ENCODE measurements at regions not wholly inside any gene's neighbourhood (a gene's known extent, or its start where the extent isn't known, plus 50 kb on each side); places are given as distances from the start of the nearest gene placed in this dataset.

DNA sequence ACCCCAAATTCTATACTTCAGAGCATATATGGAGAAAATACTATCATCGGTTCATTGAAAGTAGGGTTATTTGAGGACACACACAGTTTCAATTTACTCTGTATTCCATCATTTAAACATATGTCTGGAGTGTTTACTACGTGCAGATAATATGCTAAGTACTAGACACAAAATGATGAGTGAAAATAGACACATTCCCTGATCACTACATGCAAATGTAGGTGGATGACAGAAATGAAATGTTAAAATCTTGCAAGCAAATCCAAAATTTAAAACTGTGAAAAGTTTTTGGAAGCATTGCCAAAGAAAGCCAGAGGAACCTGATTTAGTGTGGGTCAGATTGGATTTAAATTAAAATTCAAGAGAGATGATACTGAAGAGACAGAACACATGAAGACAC lies 1106.6 kb downstream of the CBLN2 start:
- CTCF ChIA-PET, result interaction anchor here (0.5 kb wide), 1 partner anchor 1225 kb away, joined by 3 read pairs; no protein-coding TSS in a partner anchor
- no peak for DNase-seq (ENCODE audit: unreplicated experiment)
- Mint-ChIP-seq H3K27ac (ENCODE audit: low read depth, unreplicated experiment) (no peak overlapping the region), H3K4me3 (ENCODE audit: unreplicated experiment) (no peak overlapping the region), H3K9me3 (ENCODE audit: unreplicated experiment) (no peaks in the 10 kb centered on the region), H3K27me3 (ENCODE audit: insufficient read depth, unreplicated experiment) (peaks cover 14% of the 10 kb centered on the region), H3K4me1 (ENCODE audit: insufficient read depth, unreplicated experiment) (no peaks in the 10 kb centered on the region), H3K36me3 (ENCODE audit: insufficient read depth, unreplicated experiment) (no peaks in the 10 kb centered on the region)
- no TSS peak for BruUV-seq (replicated peaks)
- POLR2A ChIA-PET, result no interaction called here
- intact Hi-C loops (cut with micrococcal nuclease), result no loop called here
- no peak for TF ChIP-seq CTCF (IDR thresholded peaks at IDR 0.05; ENCODE audit: unreplicated experiment)

GRCh38 chr18:71433373-71433772 lies 1110.8 kb downstream of the CBLN2 start:
- POLR2A ChIA-PET, result interaction anchor here (0.7 kb wide), 1 partner anchor 43 kb away, joined by 3 read pairs; no protein-coding TSS in a partner anchor
- no peaks in the 10 kb centered on the region for H3K4me1 Mint-ChIP-seq (ENCODE audit: insufficient read depth, unreplicated experiment)
- TF ChIP-seq CTCF (IDR thresholded peaks at IDR 0.05; ENCODE audit: unreplicated experiment), result no peak
- no TSS peak for BruUV-seq (replicated peaks)
- H3K36me3 Mint-ChIP-seq (ENCODE audit: insufficient read depth, unreplicated experiment), result no peaks in the 10 kb centered on the region
- no peak overlapping the region for H3K4me3 Mint-ChIP-seq (ENCODE audit: unreplicated experiment)
- no peaks in the 10 kb centered on the region for H3K27me3 Mint-ChIP-seq (ENCODE audit: insufficient read depth, unreplicated experiment)
- no peak for DNase-seq (ENCODE audit: unreplicated experiment)
- H3K9me3 Mint-ChIP-seq (ENCODE audit: unreplicated experiment), result no peaks in the 10 kb centered on the region
- CTCF ChIA-PET, result no interaction called here
- intact Hi-C loops (cut with micrococcal nuclease), result no loop called here
- no peak overlapping the region for H3K27ac Mint-ChIP-seq (ENCODE audit: low read depth, unreplicated experiment)

GRCh38 chr18:71431689-71432088 lies 1112.5 kb downstream of the CBLN2 start:
- intact Hi-C loops (cut with micrococcal nuclease), result no loop called here
- ChIA-PET CTCF (no interaction called here), POLR2A (no interaction called here)
- no peaks in the 10 kb centered on the region for H3K36me3 Mint-ChIP-seq (ENCODE audit: insufficient read depth, unreplicated experiment)
- H3K27ac Mint-ChIP-seq (ENCODE audit: low read depth, unreplicated experiment), result no peak overlapping the region
- TF ChIP-seq CTCF (IDR thresholded peaks at IDR 0.05; ENCODE audit: unreplicated experiment), result no peak
- no TSS peak for BruUV-seq (replicated peaks)
- H3K4me3 Mint-ChIP-seq (ENCODE audit: unreplicated experiment), result no peak overlapping the region
- H3K27me3 Mint-ChIP-seq (ENCODE audit: insufficient read depth, unreplicated experiment), result no peaks in the 10 kb centered on the region
- H3K9me3 Mint-ChIP-seq (ENCODE audit: unreplicated experiment), result no peaks in the 10 kb centered on the region
- no peak for DNase-seq (ENCODE audit: unreplicated experiment)
- no peaks in the 10 kb centered on the region for H3K4me1 Mint-ChIP-seq (ENCODE audit: insufficient read depth, unreplicated experiment)

DNA sequence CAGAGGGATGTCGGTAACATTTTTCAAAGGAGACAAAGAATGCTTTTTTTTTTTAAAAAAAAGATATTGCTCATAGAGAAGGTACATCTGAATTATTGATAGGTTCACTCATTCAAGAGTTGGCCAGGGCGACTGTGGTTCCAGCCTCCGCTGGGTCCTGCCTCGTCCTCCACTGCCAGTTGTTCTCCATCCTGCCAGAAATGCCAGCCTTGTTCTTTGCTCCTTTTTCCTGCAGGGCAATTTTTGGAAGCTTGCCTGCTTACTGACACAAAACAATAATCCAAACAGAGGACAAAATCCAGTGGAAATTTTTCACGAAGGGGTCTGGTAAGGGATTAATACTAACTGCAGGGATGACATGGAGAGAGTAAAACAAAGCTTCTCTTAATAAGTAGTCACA lies 1113.0 kb downstream of the CBLN2 start:
- no peak for TF ChIP-seq CTCF (IDR thresholded peaks at IDR 0.05; ENCODE audit: unreplicated experiment)
- ChIA-PET POLR2A (no interaction called here), CTCF (no interaction called here)
- Mint-ChIP-seq H3K4me1 (ENCODE audit: insufficient read depth, unreplicated experiment) (no peaks in the 10 kb centered on the region), H3K4me3 (ENCODE audit: unreplicated experiment) (no peak overlapping the region), H3K27ac (ENCODE audit: low read depth, unreplicated experiment) (no peak overlapping the region), H3K9me3 (ENCODE audit: unreplicated experiment) (no peaks in the 10 kb centered on the region), H3K27me3 (ENCODE audit: insufficient read depth, unreplicated experiment) (no peaks in the 10 kb centered on the region), H3K36me3 (ENCODE audit: insufficient read depth, unreplicated experiment) (no peaks in the 10 kb centered on the region)
- DNase-seq (ENCODE audit: unreplicated experiment), result no peak
- no TSS peak for BruUV-seq (replicated peaks)
- intact Hi-C loops (cut with micrococcal nuclease), result no loop called here

Measured in MCF 10A (cell line).